ENCODE measurements at regions not wholly inside any gene's neighbourhood (a gene's known extent, or its start where the extent isn't known, plus 50 kb on each side); places are given as distances from the start of the nearest gene placed in this dataset.
"Not testable (repeated sequence)": the region's sequence is repeated elsewhere in the genome, so short reads cannot be mapped to it uniquely, and the experiment has no call there.

GRCh38 chrX:113001836-113002235 is 161.2 kb upstream of the AMOT start:
- FAIRE-seq, result no peak

- no peak for FAIRE-seq
Observed at GRCh38 chrX:112997991-112998390, 157.4 kb upstream of the AMOT start.

- no peak for FAIRE-seq
Observed at GRCh38 chrX:112991801-112992200, 151.2 kb upstream of the AMOT start.

- FAIRE-seq, result no peak
Observed at GRCh38 chrX:112979879-112980278, 139.2 kb upstream of the AMOT start.

GRCh38 chrX:112968351-112969133 is 127.9 kb upstream of the AMOT start:
- no peak for FAIRE-seq

GRCh38 chrX:112967903-112968302 is 127.3 kb upstream of the AMOT start:
- FAIRE-seq, result no peak

GRCh38 chrX:112967341-112967740 is 126.7 kb upstream of the AMOT start:
- no peak for FAIRE-seq

GRCh38 chrX:112961981-112962380 is 121.3 kb upstream of the AMOT start:
- FAIRE-seq, result no peak

- FAIRE-seq, result no peak
Observed at GRCh38 chrX:112947981-112948615, 107.5 kb upstream of the AMOT start.

- no peak for FAIRE-seq
Observed at GRCh38 chrX:112946227-112946626, 105.6 kb upstream of the AMOT start.

- FAIRE-seq, result no peak
Observed at GRCh38 chrX:112945826-112946225, 105.2 kb upstream of the AMOT start.

GRCh38 chrX:112941209-112941837 is 100.7 kb upstream of the AMOT start:
- no peak for FAIRE-seq

- no peak for FAIRE-seq
Observed at GRCh38 chrX:112935029-112935428, 94.4 kb upstream of the AMOT start.

- FAIRE-seq, result no peak
Observed at GRCh38 chrX:112931900-112932299, 91.3 kb upstream of the AMOT start.

- FAIRE-seq, result no peak
Observed at GRCh38 chrX:112931478-112931877, 90.8 kb upstream of the AMOT start.

GRCh38 chrX:112923381-112923780 is 82.8 kb upstream of the AMOT start:
- not testable (repeated sequence) for FAIRE-seq

- FAIRE-seq, result no peak
Observed at GRCh38 chrX:112913807-112914206, 73.2 kb upstream of the AMOT start.

GRCh38 chrX:112910418-112910817 is 69.8 kb upstream of the AMOT start:
- FAIRE-seq, result no peak

GRCh38 chrX:112901869-112902725 is 61.5 kb upstream of the AMOT start:
- FAIRE-seq, result no peak

- FAIRE-seq, result no peak
Observed at GRCh38 chrX:112896051-112896450, 55.4 kb upstream of the AMOT start.

All from TTC549 (cell line).